Nephron progenitor cell (in vitro differentiated cells): ENCODE measurements at regions not wholly inside any gene's neighbourhood (a gene's known extent, or its start where the extent isn't known, plus 50 kb on each side); places are given as distances from the start of the nearest gene placed in this dataset.
"Not testable (repeated sequence)": the region's sequence is repeated elsewhere in the genome, so short reads cannot be mapped to it uniquely, and the experiment has no call there.

Source experiments
- DNase-seq: peaks from one replicate; pipeline ENCODE4 v3.0.0; 2021
- H3K27ac Mint-ChIP-seq: 2 replicates; pipeline ENCODE4 v1.8.0; 2021; ENCODE audit warnings: mild to moderate bottlenecking, moderate library complexity, mixed read lengths
- H3K27me3 Mint-ChIP-seq: 2 replicates; pipeline ENCODE4 v1.8.0; 2021; ENCODE audit warnings: mild to moderate bottlenecking, low read depth, mixed read lengths; ENCODE audit not compliant: poor library complexity
- H3K36me3 Mint-ChIP-seq: 2 replicates; pipeline ENCODE4 v1.8.0; 2021; ENCODE audit warnings: low read depth, mixed read lengths
- H3K4me1 Mint-ChIP-seq: 2 replicates; pipeline ENCODE4 v1.8.0; 2021; ENCODE audit warnings: mixed read lengths
- H3K4me3 Mint-ChIP-seq: 2 replicates; pipeline ENCODE4 v1.8.0; 2021; ENCODE audit warnings: mild to moderate bottlenecking, moderate library complexity, mixed read lengths
- H3K9me3 Mint-ChIP-seq: 2 replicates; pipeline ENCODE4 v1.8.0; 2021; ENCODE audit warnings: mild to moderate bottlenecking, moderate library complexity, mixed read lengths
- TF ChIP-seq, protein P1 (sequence below): fragments of 200-600 bp; sonication (generic); IDR thresholded peaks from 2 replicates; pipeline ENCODE4 v1.5.0; 2021; ENCODE audit warnings: antibody characterized with exemption

DNA sequence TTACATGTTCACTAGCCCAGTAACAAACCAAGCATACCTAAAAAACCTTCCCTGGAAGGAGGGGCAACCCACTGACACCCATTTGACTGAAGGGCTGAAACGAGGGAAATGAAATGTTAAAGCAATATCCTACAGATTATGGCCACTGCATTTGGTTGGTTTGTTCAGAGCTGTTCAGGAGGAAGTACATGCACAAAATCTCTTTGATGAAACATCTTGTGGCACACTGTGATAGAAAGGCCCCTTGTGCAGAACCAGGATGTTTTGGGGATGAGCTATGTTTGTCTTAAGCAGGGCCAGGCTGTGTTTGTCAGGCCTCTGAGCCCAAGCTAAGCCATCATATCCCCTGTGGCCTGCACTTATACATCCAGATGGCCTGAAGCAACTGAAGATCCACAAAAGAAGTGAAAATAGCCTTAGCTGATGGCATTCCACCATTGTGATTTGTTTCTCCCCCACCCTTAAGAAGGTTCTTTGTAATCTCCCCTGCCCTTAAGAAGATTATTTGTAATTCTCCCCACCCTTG lies 467.3 kb upstream of the PIK3R1 start:
- peaks cover 65% of the 10 kb centered on the region for H3K9me3 Mint-ChIP-seq
- peak overlapping the region; percentile 64 for H3K27ac Mint-ChIP-seq
- TF ChIP-seq, protein P1, sequence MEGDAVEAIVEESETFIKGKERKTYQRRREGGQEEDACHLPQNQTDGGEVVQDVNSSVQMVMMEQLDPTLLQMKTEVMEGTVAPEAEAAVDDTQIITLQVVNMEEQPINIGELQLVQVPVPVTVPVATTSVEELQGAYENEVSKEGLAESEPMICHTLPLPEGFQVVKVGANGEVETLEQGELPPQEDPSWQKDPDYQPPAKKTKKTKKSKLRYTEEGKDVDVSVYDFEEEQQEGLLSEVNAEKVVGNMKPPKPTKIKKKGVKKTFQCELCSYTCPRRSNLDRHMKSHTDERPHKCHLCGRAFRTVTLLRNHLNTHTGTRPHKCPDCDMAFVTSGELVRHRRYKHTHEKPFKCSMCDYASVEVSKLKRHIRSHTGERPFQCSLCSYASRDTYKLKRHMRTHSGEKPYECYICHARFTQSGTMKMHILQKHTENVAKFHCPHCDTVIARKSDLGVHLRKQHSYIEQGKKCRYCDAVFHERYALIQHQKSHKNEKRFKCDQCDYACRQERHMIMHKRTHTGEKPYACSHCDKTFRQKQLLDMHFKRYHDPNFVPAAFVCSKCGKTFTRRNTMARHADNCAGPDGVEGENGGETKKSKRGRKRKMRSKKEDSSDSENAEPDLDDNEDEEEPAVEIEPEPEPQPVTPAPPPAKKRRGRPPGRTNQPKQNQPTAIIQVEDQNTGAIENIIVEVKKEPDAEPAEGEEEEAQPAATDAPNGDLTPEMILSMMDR = no peak
- H3K27me3 Mint-ChIP-seq = no peaks in the 10 kb centered on the region
- H3K4me1 Mint-ChIP-seq = peaks cover 6% of the 10 kb centered on the region
- no peak for DNase-seq
- no peak overlapping the region for H3K4me3 Mint-ChIP-seq
- peaks cover 43% of the 10 kb centered on the region for H3K36me3 Mint-ChIP-seq

DNA sequence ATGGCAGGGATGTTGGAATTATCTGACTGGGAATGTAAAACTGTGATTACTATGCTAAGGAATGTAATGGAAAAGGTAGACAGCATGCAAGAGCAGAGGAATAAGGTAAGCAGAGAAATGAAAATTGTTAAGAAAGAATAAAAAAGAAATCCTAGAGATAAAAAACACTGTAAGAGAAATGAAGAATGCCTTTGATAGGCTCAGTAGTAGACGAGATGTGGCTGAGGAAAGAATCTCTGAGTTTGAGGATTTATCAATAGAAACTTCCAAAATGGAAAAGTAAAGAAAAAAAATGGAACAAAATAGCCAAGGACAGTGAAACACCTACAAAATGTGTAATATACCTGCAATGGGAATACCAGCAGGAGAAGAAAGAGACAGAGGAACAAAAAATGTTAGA lies 468.5 kb upstream of the PIK3R1 start:
- H3K4me3 Mint-ChIP-seq = no peak overlapping the region

GRCh38 chr5:67746608-67747007 lies 468.9 kb upstream of the PIK3R1 start:
- H3K27me3 Mint-ChIP-seq, H3K4me3 Mint-ChIP-seq, H3K27ac Mint-ChIP-seq, H3K4me1 Mint-ChIP-seq, DNase-seq: not testable (repeated sequence)
- peaks cover 32% of the 10 kb centered on the region for H3K36me3 Mint-ChIP-seq
- peaks cover 55% of the 10 kb centered on the region for H3K9me3 Mint-ChIP-seq

More for the DNA sequence above, 468.5 kb upstream of the PIK3R1 start:
- TF ChIP-seq, protein P1 = no peak
- H3K9me3 Mint-ChIP-seq = peaks cover 57% of the 10 kb centered on the region
- H3K4me1 Mint-ChIP-seq = peaks cover 4% of the 10 kb centered on the region
- H3K27me3 Mint-ChIP-seq = no peaks in the 10 kb centered on the region
- DNase-seq = no peak
- peaks cover 32% of the 10 kb centered on the region for H3K36me3 Mint-ChIP-seq
- no peak overlapping the region for H3K27ac Mint-ChIP-seq

DNA sequence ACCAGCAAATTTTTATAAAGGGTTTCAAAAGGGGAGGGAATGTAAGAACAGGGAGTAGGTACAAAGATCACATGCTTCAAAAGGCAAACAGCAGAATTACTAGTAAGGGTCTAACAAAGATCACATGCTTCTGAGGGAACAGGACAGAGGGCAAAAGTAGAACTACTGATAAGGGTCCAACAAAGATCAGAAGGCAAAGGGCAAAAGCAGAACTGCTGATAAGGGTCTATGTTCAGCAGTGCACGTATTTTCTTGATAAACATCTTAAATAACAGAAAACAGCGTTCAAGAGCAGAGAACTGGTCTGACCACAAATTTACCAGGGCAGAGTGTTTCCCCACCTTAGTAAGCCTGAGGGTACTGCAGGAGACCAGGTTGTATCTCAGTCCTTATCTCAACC lies 469.5 kb upstream of the PIK3R1 start:
- no peak overlapping the region for H3K4me3 Mint-ChIP-seq
- no peak for DNase-seq
- no peak overlapping the region for H3K27ac Mint-ChIP-seq
- peaks cover 32% of the 10 kb centered on the region for H3K36me3 Mint-ChIP-seq
- H3K4me1 Mint-ChIP-seq = no peaks in the 10 kb centered on the region
- TF ChIP-seq, protein P1 = no peak
- peaks cover 51% of the 10 kb centered on the region for H3K9me3 Mint-ChIP-seq
- H3K27me3 Mint-ChIP-seq = no peaks in the 10 kb centered on the region

- Mint-ChIP-seq H3K27me3 (peaks cover 3% of the 10 kb centered on the region), H3K27ac (no peak overlapping the region), H3K4me1 (peaks cover 16% of the 10 kb centered on the region), H3K4me3 (no peak overlapping the region), H3K36me3 (peaks cover 15% of the 10 kb centered on the region), H3K9me3 (peaks cover 28% of the 10 kb centered on the region)
- no peak for DNase-seq
- TF ChIP-seq, protein P1 = no peak
These were observed 482.6 kb upstream of the PIK3R1 start for GRCh38 chr5:67732921-67733320.

DNA sequence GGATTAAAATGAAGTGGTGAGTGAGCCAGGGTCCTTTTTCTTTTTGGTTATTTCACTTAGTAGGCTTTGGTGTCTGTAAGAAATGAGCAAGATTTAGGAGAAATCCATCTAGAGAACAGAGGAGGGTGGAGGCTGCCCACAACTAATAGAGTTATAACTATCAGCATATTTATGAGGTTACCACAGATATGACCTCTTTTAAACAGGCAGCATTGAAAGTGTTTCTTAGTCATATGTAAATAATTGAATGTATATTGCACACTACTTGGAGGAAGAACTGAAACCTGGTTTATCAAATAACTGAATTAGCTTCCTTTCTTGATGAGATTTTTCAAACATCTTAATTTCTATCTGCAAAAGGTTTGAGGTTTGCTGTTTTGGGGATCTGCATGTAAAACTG lies 483.1 kb upstream of the PIK3R1 start:
- Mint-ChIP-seq H3K27ac (no peak overlapping the region), H3K9me3 (peaks cover 28% of the 10 kb centered on the region), H3K4me3 (no peak overlapping the region), H3K4me1 (peaks cover 16% of the 10 kb centered on the region), H3K27me3 (peaks cover 3% of the 10 kb centered on the region), H3K36me3 (peaks cover 15% of the 10 kb centered on the region)
- TF ChIP-seq, protein P1 = no peak
- DNase-seq = no peak
